ENCODE measurements at regions not wholly inside any gene's neighbourhood (a gene's known extent, or its start where the extent isn't known, plus 50 kb on each side); places are given as distances from the start of the nearest gene placed in this dataset.

- no peak for DNase-seq (ENCODE audit: low spot score)
Measured at GRCh38 chr16:65789161-65789945, 577.1 kb upstream of the CDH5 start.

GRCh38 chr16:65788434-65789140, 577.9 kb upstream of the CDH5 start:
- no peak for DNase-seq (ENCODE audit: low spot score)

GRCh38 chr16:65787921-65788320, 578.6 kb upstream of the CDH5 start:
- DNase-seq (ENCODE audit: low spot score) = no peak

- DNase-seq (ENCODE audit: low spot score) = no peak
Measured at GRCh38 chr16:65786916-65787315, 579.6 kb upstream of the CDH5 start.

- no peak for DNase-seq (ENCODE audit: low spot score)
Measured at GRCh38 chr16:65783709-65784474, 582.6 kb upstream of the CDH5 start.

- DNase-seq (ENCODE audit: low spot score) = peak; percentile 47
Measured at GRCh38 chr16:65782611-65783600, 583.6 kb upstream of the CDH5 start.

- DNase-seq (ENCODE audit: low spot score) = no peak
Measured at GRCh38 chr16:65781855-65782254, 584.6 kb upstream of the CDH5 start.

GRCh38 chr16:65781363-65781762, 585.1 kb upstream of the CDH5 start:
- DNase-seq (ENCODE audit: low spot score) = no peak

- no peak for DNase-seq (ENCODE audit: low spot score)
Measured at GRCh38 chr16:65779201-65779600, 587.3 kb upstream of the CDH5 start.

- DNase-seq (ENCODE audit: low spot score) = no peak
Measured at GRCh38 chr16:65776639-65777183, 589.8 kb upstream of the CDH5 start.

- no peak for DNase-seq (ENCODE audit: low spot score)
Measured at GRCh38 chr16:65775829-65776228, 590.7 kb upstream of the CDH5 start.

- DNase-seq (ENCODE audit: low spot score) = no peak
Measured at GRCh38 chr16:65774350-65774749, 592.1 kb upstream of the CDH5 start.

GRCh38 chr16:65773301-65773874, 593.1 kb upstream of the CDH5 start:
- no peak for DNase-seq (ENCODE audit: low spot score)

- DNase-seq (ENCODE audit: low spot score) = no peak
Measured at GRCh38 chr16:65772134-65772732, 594.3 kb upstream of the CDH5 start.

GRCh38 chr16:65771707-65772106, 594.8 kb upstream of the CDH5 start:
- DNase-seq (ENCODE audit: low spot score) = no peak

- no peak for DNase-seq (ENCODE audit: low spot score)
Measured at GRCh38 chr16:65770752-65771151, 595.7 kb upstream of the CDH5 start.

- no peak for DNase-seq (ENCODE audit: low spot score)
Measured at GRCh38 chr16:65769776-65770438, 596.6 kb upstream of the CDH5 start.

GRCh38 chr16:65769055-65769465, 597.4 kb upstream of the CDH5 start:
- no peak for DNase-seq (ENCODE audit: low spot score)

- DNase-seq (ENCODE audit: low spot score) = no peak
Measured at GRCh38 chr16:65767125-65767524, 599.4 kb upstream of the CDH5 start.

All from LoVo (cell line).